ENCODE measurements at regions not wholly inside any gene's neighbourhood (a gene's known extent, or its start where the extent isn't known, plus 50 kb on each side); places are given as distances from the start of the nearest gene placed in this dataset.

DNA sequence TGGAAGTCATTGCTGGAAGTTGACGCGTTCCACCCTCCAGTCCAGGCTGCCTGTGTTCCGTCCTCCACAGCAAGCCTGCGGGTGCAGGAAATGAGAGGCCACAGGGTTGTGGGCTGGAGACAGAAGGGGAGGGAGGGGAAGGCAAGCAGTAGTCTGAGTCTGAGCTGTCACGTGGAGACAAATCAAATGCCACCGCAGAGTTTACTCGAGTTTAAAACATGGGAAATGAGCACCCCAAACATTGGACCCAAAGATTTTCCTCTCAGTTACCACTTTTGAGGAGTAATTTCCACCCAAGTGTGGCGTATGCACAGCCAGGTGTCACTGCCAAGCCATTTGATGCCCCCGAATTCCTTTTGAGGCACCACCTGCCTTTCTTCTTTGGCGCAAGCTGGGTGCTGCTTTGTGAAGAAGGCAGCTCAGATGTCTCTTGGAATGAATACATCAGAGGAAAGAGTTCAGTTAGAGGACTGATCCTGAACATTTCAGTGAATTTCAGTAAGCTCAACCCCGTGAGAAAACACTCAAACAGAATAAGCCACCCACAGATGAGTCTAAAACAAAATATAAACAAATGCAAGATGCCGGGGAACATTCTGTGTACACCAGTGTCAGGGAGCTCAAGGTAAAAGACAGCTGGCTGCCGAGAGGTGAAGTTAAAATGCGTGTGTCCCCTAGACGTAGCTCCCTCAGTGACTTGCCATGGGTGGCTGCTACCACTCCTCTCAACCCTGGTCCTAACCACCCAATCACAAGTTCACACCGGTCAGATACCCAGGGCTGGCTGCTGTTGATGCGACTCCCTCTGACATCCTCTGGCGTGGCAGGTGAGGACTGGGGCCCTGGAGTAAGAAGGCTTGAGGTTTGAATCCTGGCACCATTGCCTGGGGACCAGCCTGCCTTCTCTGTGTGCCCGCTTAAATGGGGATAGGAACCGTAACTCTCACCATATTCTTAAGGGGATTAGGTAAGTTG lies 203.8 kb downstream of the UACA start:
- no peak for DNase-seq (ENCODE audit: low read depth, low spot score)
- no peak overlapping the region for H3K9ac ChIP-seq (ENCODE audit: insufficient read length, low read depth)
- H3K27me3 ChIP-seq (ENCODE audit: insufficient read depth, insufficient read length) = no peaks in the 10 kb centered on the region
- no peak for TF ChIP-seq YY1 (IDR thresholded peaks at IDR 0.05; ENCODE audit: insufficient read depth, insufficient read length)
- no peak for TF ChIP-seq ZNF274 (IDR thresholded peaks at IDR 0.05; ENCODE audit: low read depth, low read length)
- TF ChIP-seq SUZ12 (IDR thresholded peaks at IDR 0.05; ENCODE audit: extremely low read depth, insufficient read depth, insufficient read length) = no peak
- no peak overlapping the region for H3K4me3 ChIP-seq (ENCODE audit: insufficient read length, low read depth)
- peaks cover 14% of the 10 kb centered on the region for H3K4me1 ChIP-seq (ENCODE audit: insufficient read depth, insufficient read length)
- H3K36me3 ChIP-seq (ENCODE audit: insufficient read depth, insufficient read length, low read length) = no peaks in the 10 kb centered on the region
- H3K9me3 ChIP-seq (ENCODE audit: insufficient read depth, low read length) = no peaks in the 10 kb centered on the region

DNA sequence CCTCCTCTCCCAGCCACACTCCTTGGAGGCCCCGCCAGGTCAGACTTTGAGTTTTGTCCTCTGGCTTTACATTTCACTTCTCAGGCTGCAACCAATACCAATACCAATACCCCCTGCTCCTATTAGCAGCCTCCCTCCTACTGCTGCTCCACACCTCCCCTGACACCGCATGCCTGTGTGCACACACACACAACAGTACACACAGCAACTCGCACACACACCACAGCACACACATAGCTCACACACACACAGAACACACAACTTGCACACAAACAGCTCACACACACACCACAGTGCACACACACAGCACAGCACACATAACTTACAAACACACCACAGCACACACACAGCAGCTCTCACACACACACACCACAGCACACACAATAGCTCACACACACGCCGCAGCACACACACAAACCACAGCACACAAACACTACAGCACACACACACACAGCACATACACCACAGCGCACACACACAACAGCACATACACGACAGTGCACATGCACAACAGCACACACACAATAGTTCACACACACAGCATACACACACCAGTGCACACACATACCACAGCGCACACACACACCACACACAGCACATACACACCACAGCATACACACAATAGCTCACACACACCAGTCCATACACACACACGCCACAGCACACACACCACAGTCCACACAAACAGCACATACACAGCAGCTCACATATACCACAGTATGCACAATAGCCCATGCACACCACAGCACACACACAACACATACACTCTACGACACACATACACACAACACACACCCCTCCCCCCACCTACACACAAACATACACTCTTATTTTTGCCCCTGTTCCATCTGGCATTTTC lies 204.7 kb downstream of the UACA start:
- no peak for DNase-seq (ENCODE audit: low read depth, low spot score)
- Histone ChIP-seq H3K4me1 (ENCODE audit: insufficient read depth, insufficient read length) (peaks cover 14% of the 10 kb centered on the region), H3K9ac (ENCODE audit: insufficient read length, low read depth) (no peak overlapping the region), H3K27me3 (ENCODE audit: insufficient read depth, insufficient read length) (no peaks in the 10 kb centered on the region), H3K4me3 (ENCODE audit: insufficient read length, low read depth) (no peak overlapping the region), H3K36me3 (ENCODE audit: insufficient read depth, insufficient read length, low read length) (no peaks in the 10 kb centered on the region), H3K9me3 (ENCODE audit: insufficient read depth, low read length) (no peaks in the 10 kb centered on the region)
- TF ChIP-seq YY1 (IDR thresholded peaks at IDR 0.05; ENCODE audit: insufficient read depth, insufficient read length) (no peak), ZNF274 (IDR thresholded peaks at IDR 0.05; ENCODE audit: low read depth, low read length) (no peak), SUZ12 (IDR thresholded peaks at IDR 0.05; ENCODE audit: extremely low read depth, insufficient read depth, insufficient read length) (no peak)

DNA sequence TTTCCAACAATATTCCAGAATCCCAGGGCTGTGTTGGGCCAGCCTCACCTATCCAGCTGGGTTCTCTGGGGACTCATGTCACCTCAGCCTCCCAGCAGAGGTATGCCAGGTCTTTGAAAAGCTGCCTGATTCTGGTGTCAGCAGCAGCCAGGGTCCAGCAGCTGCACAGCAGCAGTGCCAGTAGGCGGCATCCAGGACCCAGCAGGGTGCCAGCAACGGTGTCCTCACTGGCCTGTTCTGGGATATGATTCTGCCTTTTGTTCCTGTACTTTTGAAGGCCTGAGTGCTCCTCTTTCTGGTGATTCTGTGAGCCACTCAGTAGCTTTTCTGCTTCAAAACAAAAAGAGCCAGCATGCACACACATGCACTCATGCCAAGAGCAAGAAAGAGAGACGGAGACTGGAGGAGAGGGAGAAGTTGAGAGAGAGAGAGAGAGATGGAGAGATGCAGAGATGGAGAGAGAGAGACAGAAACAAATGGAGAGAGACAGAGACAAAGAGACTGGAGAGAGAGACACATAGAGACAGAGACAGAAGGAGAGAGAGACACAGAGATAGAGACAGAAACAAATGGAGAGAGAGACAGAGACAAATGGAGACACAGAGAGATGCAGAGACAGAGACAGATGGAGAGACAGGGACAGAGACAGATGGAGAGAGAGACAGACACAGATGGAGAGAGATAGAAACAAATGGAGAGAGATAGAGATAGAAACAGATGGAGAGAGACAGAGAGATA lies 205.7 kb downstream of the UACA start:
- no peak for DNase-seq (ENCODE audit: low read depth, low spot score)
- Histone ChIP-seq H3K4me1 (ENCODE audit: insufficient read depth, insufficient read length) (peaks cover 14% of the 10 kb centered on the region), H3K9ac (ENCODE audit: insufficient read length, low read depth) (no peak overlapping the region), H3K4me3 (ENCODE audit: insufficient read length, low read depth) (no peak overlapping the region), H3K36me3 (ENCODE audit: insufficient read depth, insufficient read length, low read length) (no peaks in the 10 kb centered on the region), H3K27me3 (ENCODE audit: insufficient read depth, insufficient read length) (no peaks in the 10 kb centered on the region), H3K9me3 (ENCODE audit: insufficient read depth, low read length) (no peaks in the 10 kb centered on the region)
- no peak for TF ChIP-seq SUZ12 (IDR thresholded peaks at IDR 0.05; ENCODE audit: extremely low read depth, insufficient read depth, insufficient read length)
- TF ChIP-seq ZNF274 (IDR thresholded peaks at IDR 0.05; ENCODE audit: low read depth, low read length) = no peak
- TF ChIP-seq YY1 (IDR thresholded peaks at IDR 0.05; ENCODE audit: insufficient read depth, insufficient read length) = no peak

DNA sequence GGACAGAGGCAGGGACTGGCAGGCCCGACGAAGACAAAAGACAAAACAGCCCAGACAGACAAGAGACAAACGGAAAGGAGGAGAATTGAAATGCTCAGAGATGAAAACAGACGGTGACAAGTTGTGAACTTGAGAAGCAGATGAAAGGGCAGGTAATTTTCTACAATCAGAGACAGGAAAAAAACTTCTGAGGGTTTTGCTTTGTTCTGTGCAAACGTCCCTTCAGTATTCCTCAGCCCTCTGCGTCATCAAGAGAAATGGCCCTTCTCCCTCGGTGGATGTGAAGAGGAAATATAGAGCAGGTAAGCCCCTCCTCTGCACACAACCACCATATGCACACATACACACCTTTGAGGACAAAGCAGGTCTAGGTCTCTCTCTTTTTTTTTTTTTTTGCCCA lies 206.6 kb downstream of the UACA start:
- Histone ChIP-seq H3K27me3 (ENCODE audit: insufficient read depth, insufficient read length) (no peaks in the 10 kb centered on the region), H3K9me3 (ENCODE audit: insufficient read depth, low read length) (no peaks in the 10 kb centered on the region), H3K4me3 (ENCODE audit: insufficient read length, low read depth) (no peak overlapping the region), H3K36me3 (ENCODE audit: insufficient read depth, insufficient read length, low read length) (no peaks in the 10 kb centered on the region), H3K4me1 (ENCODE audit: insufficient read depth, insufficient read length) (peaks cover 14% of the 10 kb centered on the region), H3K9ac (ENCODE audit: insufficient read length, low read depth) (no peak overlapping the region)
- no peak for DNase-seq (ENCODE audit: low read depth, low spot score)
- TF ChIP-seq ZNF274 (IDR thresholded peaks at IDR 0.05; ENCODE audit: low read depth, low read length) (no peak), SUZ12 (IDR thresholded peaks at IDR 0.05; ENCODE audit: extremely low read depth, insufficient read depth, insufficient read length) (no peak), YY1 (IDR thresholded peaks at IDR 0.05; ENCODE audit: insufficient read depth, insufficient read length) (no peak)

DNA sequence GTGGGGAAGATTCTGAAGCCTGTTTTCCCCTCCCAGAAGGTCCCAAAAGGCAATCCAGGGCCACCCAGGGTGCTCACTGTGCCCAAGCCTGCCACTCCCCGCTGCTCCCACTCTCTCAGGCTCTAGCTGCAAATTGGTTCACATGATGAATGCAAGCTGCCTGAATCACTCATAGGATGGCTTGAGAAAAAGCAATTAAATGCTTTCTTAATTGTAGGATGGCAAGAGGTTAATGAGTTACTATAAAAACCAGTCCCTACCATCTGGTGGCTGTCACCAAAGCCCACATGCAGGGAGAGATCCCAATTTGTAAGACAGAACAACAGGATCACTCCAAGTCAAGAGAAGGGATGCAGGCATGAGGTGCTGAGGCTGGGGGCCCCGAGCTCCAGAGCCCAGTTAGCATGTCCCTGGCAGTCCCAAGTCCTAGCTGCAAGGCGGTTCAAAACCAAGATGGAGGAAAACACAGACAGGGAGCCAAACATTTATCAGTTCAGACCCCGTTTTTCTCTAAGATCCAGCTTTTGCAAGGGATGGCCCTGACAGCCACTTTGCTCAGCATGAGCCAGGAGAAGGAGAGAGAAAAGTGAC lies 207.1 kb downstream of the UACA start:
- H3K9ac ChIP-seq (ENCODE audit: insufficient read length, low read depth) = no peak overlapping the region
- H3K27me3 ChIP-seq (ENCODE audit: insufficient read depth, insufficient read length) = no peaks in the 10 kb centered on the region
- no peak for DNase-seq (ENCODE audit: low read depth, low spot score)
- H3K4me1 ChIP-seq (ENCODE audit: insufficient read depth, insufficient read length) = peaks cover 12% of the 10 kb centered on the region
- H3K9me3 ChIP-seq (ENCODE audit: insufficient read depth, low read length) = no peaks in the 10 kb centered on the region
- H3K4me3 ChIP-seq (ENCODE audit: insufficient read length, low read depth) = no peak overlapping the region
- no peaks in the 10 kb centered on the region for H3K36me3 ChIP-seq (ENCODE audit: insufficient read depth, insufficient read length, low read length)
- TF ChIP-seq YY1 (IDR thresholded peaks at IDR 0.05; ENCODE audit: insufficient read depth, insufficient read length) (no peak), ZNF274 (IDR thresholded peaks at IDR 0.05; ENCODE audit: low read depth, low read length) (no peak), SUZ12 (IDR thresholded peaks at IDR 0.05; ENCODE audit: extremely low read depth, insufficient read depth, insufficient read length) (no peak)

DNA sequence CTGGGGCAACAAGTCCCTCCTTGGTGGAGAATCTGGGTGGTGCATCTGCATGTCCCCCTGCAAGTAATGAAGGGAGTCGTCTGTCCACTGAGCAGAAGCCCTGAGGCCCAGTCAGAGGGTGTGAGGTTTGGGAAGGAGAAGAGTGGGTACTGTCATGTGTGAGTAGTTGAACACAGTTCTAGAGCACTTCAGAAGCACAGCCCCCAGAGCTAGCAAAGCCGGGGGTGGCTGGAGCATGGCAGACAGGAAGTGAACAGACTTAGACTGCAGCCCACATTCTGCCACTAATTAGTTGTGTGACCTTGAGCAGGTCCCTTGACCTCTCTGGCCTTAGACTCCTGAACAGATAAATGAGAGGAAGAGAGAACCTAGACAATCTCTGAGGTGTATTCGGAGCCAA lies 207.6 kb downstream of the UACA start:
- Histone ChIP-seq H3K9ac (ENCODE audit: insufficient read length, low read depth) (no peak overlapping the region), H3K36me3 (ENCODE audit: insufficient read depth, insufficient read length, low read length) (no peaks in the 10 kb centered on the region), H3K4me1 (ENCODE audit: insufficient read depth, insufficient read length) (peaks cover 11% of the 10 kb centered on the region), H3K27me3 (ENCODE audit: insufficient read depth, insufficient read length) (no peaks in the 10 kb centered on the region), H3K4me3 (ENCODE audit: insufficient read length, low read depth) (no peak overlapping the region), H3K9me3 (ENCODE audit: insufficient read depth, low read length) (no peaks in the 10 kb centered on the region)
- TF ChIP-seq ZNF274 (IDR thresholded peaks at IDR 0.05; ENCODE audit: low read depth, low read length) (no peak), SUZ12 (IDR thresholded peaks at IDR 0.05; ENCODE audit: extremely low read depth, insufficient read depth, insufficient read length) (no peak), YY1 (IDR thresholded peaks at IDR 0.05; ENCODE audit: insufficient read depth, insufficient read length) (no peak)
- DNase-seq (ENCODE audit: low read depth, low spot score) = no peak

Data from NT2/D1 (cell line).